ENCODE measurements at regions not wholly inside any gene's neighbourhood (a gene's known extent, or its start where the extent isn't known, plus 50 kb on each side); places are given as distances from the start of the nearest gene placed in this dataset.

DNA sequence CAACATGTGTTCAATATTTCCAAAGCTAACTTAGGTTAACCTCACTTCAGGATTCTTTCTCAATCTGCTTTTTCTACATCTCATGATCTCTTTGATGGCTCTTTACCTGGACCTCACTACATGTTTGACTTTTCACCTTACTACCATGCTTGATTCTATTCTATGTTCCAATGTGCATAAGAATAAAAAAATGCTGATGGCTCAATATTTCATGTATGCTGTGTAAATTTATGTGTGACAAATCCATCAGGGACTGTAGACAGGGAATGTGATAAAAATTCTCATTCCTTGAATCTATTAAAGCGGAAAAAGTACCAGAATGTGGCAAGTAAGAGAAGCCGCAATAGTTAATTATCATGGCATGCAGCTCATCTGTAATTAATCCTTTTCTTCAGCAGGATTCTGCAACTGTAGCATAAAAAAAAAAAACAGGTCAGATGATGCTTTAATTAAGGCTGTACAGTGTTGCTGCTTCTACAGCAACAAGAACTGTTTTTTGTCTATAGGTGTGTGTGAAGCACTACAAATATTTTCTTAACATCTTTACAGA, 276.9 kb upstream of the PRKD1 start:
- Histone ChIP-seq H3K9ac (no peak overlapping the region), H3K27ac (no peak overlapping the region)

DNA sequence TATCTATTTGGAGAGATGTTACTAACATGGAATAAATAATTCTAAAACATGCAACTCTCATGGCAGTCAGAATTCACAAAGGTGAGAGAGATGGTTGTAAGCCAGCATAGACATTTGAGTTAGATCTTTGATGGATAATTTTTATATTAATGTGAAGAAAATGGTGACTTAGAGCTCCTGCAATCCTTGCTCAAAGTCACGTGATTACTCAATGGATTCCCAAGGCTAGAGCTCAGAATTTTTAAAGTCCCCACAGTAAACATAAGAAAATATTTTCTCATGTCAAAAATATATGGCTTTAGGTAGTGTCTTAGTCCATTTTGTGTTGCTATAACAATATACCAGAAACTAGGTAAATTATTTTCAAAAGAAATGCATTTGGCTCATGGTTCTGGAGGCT, 281.5 kb upstream of the PRKD1 start:
- no peak overlapping the region for H3K9ac ChIP-seq
- H3K36me3 ChIP-seq, result no peaks in the 10 kb centered on the region
- TF ChIP-seq Cebpa-rat (IDR thresholded peaks at IDR 0.05), result no peak
- H3K4me1 ChIP-seq, result no peaks in the 10 kb centered on the region
- no peaks in the 10 kb centered on the region for H3K9me3 ChIP-seq (replicated peaks in 1 of 11)
- H3K4me2 ChIP-seq, result no peak overlapping the region
- no peaks in the 10 kb centered on the region for H4K20me1 ChIP-seq
- no peaks in the 10 kb centered on the region for H3K27me3 ChIP-seq
- H3K27ac ChIP-seq, result no peak overlapping the region
- H3K4me3 ChIP-seq, result no peak overlapping the region

More for the DNA sequence above, 276.9 kb upstream of the PRKD1 start:
- H3K9me3 ChIP-seq (replicated peaks in 1 of 11), result no peaks in the 10 kb centered on the region
- H4K20me1 ChIP-seq, result no peaks in the 10 kb centered on the region
- TF ChIP-seq Cebpa-rat (IDR thresholded peaks at IDR 0.05), result no peak
- H3K36me3 ChIP-seq, result no peaks in the 10 kb centered on the region
- no peak overlapping the region for H3K4me2 ChIP-seq
- no peaks in the 10 kb centered on the region for H3K27me3 ChIP-seq
- no peaks in the 10 kb centered on the region for H3K4me1 ChIP-seq
- H3K4me3 ChIP-seq, result no peak overlapping the region

- Histone ChIP-seq H3K27ac (no peak overlapping the region), H3K4me1 (peaks cover 0 to 9% (median 0%) of the 10 kb centered on the region in 10 experiments; a peak in 4 of 20 replicates), H3K4me2 (no peak overlapping the region), H3K9ac (no peak overlapping the region), H3K4me3 (no peak overlapping the region), H4K20me1 (no peaks in the 10 kb centered on the region), H3K27me3 (no peaks in the 10 kb centered on the region), H3K36me3 (no peaks in the 10 kb centered on the region), H3K9me3 (replicated peaks in 1 of 11) (no peaks in the 10 kb centered on the region)
- TF ChIP-seq Cebpa-rat (IDR thresholded peaks at IDR 0.05), result no peak
These were observed 283.0 kb upstream of the PRKD1 start for GRCh38 chr14:30210630-30211029.

DNA sequence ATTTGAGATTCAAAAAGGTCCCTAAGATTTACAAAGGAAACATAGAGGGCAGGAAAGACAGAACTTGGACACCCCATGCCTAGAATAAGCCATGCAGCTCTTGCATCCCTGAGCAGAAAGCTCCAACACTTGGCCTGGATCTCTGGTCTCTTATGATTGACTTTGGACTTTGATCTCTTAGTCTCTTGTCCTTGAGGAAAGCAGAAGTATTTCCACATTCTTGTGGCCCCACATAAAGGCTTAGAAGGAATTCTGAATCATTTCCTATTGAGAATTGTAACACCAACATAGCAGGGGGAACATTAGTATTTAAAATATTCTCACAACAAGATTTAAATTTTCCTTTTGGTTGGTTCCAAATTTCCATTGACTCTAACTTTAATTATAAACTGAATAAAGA, 283.7 kb upstream of the PRKD1 start:
- TF ChIP-seq Cebpa-rat (IDR thresholded peaks at IDR 0.05), result no peak
- H3K36me3 ChIP-seq, result no peaks in the 10 kb centered on the region
- no peak overlapping the region for H3K27ac ChIP-seq
- H3K4me3 ChIP-seq, result no peak overlapping the region
- H4K20me1 ChIP-seq, result no peaks in the 10 kb centered on the region
- H3K9me3 ChIP-seq (replicated peaks in 1 of 11), result no peaks in the 10 kb centered on the region
- peaks cover 0 to 9% (median 0%) of the 10 kb centered on the region in 10 experiments; a peak in 4 of 20 replicates for H3K4me1 ChIP-seq
- H3K9ac ChIP-seq, result no peak overlapping the region
- no peaks in the 10 kb centered on the region for H3K27me3 ChIP-seq
- no peak overlapping the region for H3K4me2 ChIP-seq

DNA sequence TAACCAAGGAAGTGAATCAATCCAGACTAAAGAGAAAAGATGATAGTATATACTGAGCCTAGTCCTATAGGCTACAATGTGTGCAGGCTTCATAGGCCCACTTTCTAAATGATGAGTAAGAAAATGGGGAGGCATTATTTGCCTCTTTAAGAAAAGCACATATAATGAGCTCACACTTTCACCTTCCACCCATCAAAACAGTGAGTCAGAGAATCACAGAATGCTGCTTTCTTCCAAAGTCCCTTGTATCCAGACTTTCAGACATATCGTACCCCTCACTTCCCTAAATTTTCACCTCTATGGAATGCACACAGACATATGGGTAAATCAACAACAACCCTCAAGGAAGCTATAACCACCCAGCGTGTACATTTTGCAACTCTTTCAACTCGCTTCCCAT, 286.4 kb upstream of the PRKD1 start:
- no peak overlapping the region for H3K27ac ChIP-seq
- H3K4me2 ChIP-seq, result no peak overlapping the region
- H4K20me1 ChIP-seq, result no peaks in the 10 kb centered on the region
- no peaks in the 10 kb centered on the region for H3K9me3 ChIP-seq (replicated peaks in 1 of 11)
- no peak for TF ChIP-seq Cebpa-rat (IDR thresholded peaks at IDR 0.05)
- no peak overlapping the region for H3K9ac ChIP-seq
- H3K4me1 ChIP-seq, result peaks cover 0 to 9% (median 0%) of the 10 kb centered on the region in 10 experiments; a peak in 4 of 20 replicates
- H3K36me3 ChIP-seq, result no peaks in the 10 kb centered on the region
- no peaks in the 10 kb centered on the region for H3K27me3 ChIP-seq
- no peak overlapping the region for H3K4me3 ChIP-seq

GRCh38 chr14:30214461-30215090, 286.9 kb upstream of the PRKD1 start:
- Histone ChIP-seq H3K4me1 (peaks cover 0 to 9% (median 0%) of the 10 kb centered on the region in 10 experiments; a peak in 4 of 20 replicates), H3K27ac (no peak overlapping the region), H3K9me3 (replicated peaks in 1 of 11) (no peaks in the 10 kb centered on the region), H3K27me3 (no peaks in the 10 kb centered on the region), H3K4me2 (no peak overlapping the region), H4K20me1 (no peaks in the 10 kb centered on the region), H3K36me3 (no peaks in the 10 kb centered on the region), H3K4me3 (no peak overlapping the region), H3K9ac (no peak overlapping the region)
- TF ChIP-seq Cebpa-rat (IDR thresholded peaks at IDR 0.05), result no peak

- H3K36me3 ChIP-seq, result no peaks in the 10 kb centered on the region
- no peak overlapping the region for H3K9ac ChIP-seq
These were observed 291.3 kb upstream of the PRKD1 start for GRCh38 chr14:30218907-30219306.

DNA sequence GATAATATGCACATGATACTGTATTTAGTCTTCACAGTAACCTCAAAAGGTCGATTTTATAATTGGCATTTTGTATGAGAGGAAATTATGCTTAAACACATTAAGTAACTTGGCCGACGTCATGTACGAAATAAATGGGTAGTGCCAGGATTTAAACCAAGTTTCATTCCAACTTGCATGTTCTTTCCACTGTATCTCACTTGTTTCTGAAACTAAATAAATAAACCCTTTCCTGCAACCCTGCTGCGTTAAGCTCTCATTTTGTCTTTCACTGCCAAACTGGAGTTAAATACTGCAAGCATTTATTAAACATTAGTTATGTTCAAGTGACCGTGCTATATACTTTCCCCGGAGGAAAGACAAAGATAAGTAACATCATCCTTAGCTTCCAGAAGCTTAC, 293.9 kb upstream of the PRKD1 start:
- Histone ChIP-seq H3K9ac (no peak overlapping the region), H3K4me1 (no peaks in the 10 kb centered on the region), H4K20me1 (no peaks in the 10 kb centered on the region), H3K36me3 (no peaks in the 10 kb centered on the region), H3K27me3 (no peaks in the 10 kb centered on the region), H3K4me2 (no peak overlapping the region), H3K4me3 (no peak overlapping the region), H3K9me3 (replicated peaks in 1 of 11) (no peaks in the 10 kb centered on the region), H3K27ac (no peak overlapping the region)
- TF ChIP-seq Cebpa-rat (IDR thresholded peaks at IDR 0.05), result no peak

More at GRCh38 chr14:30218907-30219306, 291.3 kb upstream of the PRKD1 start:
- Histone ChIP-seq H3K27me3 (no peaks in the 10 kb centered on the region), H3K27ac (no peak overlapping the region), H3K4me3 (no peak overlapping the region), H3K4me1 (peaks cover 0 to 9% (median 0%) of the 10 kb centered on the region in 10 experiments; a peak in 4 of 20 replicates), H3K9me3 (replicated peaks in 1 of 11) (no peaks in the 10 kb centered on the region), H4K20me1 (no peaks in the 10 kb centered on the region), H3K4me2 (no peak overlapping the region)
- no peak for TF ChIP-seq Cebpa-rat (IDR thresholded peaks at IDR 0.05)

- no peak overlapping the region for H3K27ac ChIP-seq
- H3K4me2 ChIP-seq, result no peak overlapping the region
- H3K9me3 ChIP-seq (replicated peaks in 1 of 11), result no peaks in the 10 kb centered on the region
- no peak for TF ChIP-seq Cebpa-rat (IDR thresholded peaks at IDR 0.05)
- no peaks in the 10 kb centered on the region for H3K27me3 ChIP-seq
- no peak overlapping the region for H3K9ac ChIP-seq
- no peaks in the 10 kb centered on the region for H3K4me1 ChIP-seq
- no peaks in the 10 kb centered on the region for H3K36me3 ChIP-seq
- H3K4me3 ChIP-seq, result no peak overlapping the region
- no peaks in the 10 kb centered on the region for H4K20me1 ChIP-seq
These were observed 295.7 kb upstream of the PRKD1 start for GRCh38 chr14:30223385-30223785.

GRCh38 chr14:30223966-30224365, 296.3 kb upstream of the PRKD1 start:
- Histone ChIP-seq H3K4me1 (no peaks in the 10 kb centered on the region), H3K9me3 (replicated peaks in 1 of 11) (no peaks in the 10 kb centered on the region), H3K9ac (no peak overlapping the region), H3K27ac (no peak overlapping the region), H3K27me3 (no peaks in the 10 kb centered on the region), H3K4me3 (no peak overlapping the region), H4K20me1 (no peaks in the 10 kb centered on the region), H3K36me3 (no peaks in the 10 kb centered on the region), H3K4me2 (no peak overlapping the region)
- TF ChIP-seq Cebpa-rat (IDR thresholded peaks at IDR 0.05), result no peak

Data from BLaER1 treated with 17β-estradiol and CSF1 and Interleukin-3, amounts not matched to agents 10 nM and 100 nM (cell line).